Stomach (tissue), 8 donors: ENCODE measurements at regions not wholly inside any gene's neighbourhood (a gene's known extent, or its start where the extent isn't known, plus 50 kb on each side); places are given as distances from the start of the nearest gene placed in this dataset.

Experiments used
- DNase-seq, 2 donors: peaks; one replicate each; pipeline versions ENCODE4 v3.0.0 to v3.0.0-alpha.2; 2013 to 2019
- H3K27ac ChIP-seq, 5 donors: fragments of 200-600 bp in 4 of 5; sonication (generic) in 4 of 5; one replicate each; pipeline ENCODE4 v1.5.1; 2013 to 2019; ENCODE audit warnings: mild to moderate bottlenecking in 1 of 5, moderate library complexity in 1 of 5
- H3K27me3 ChIP-seq, 3 donors: fragments of 200-600 bp; sonication (generic); one replicate each; pipeline ENCODE4 v1.5.1; 2017 to 2019; ENCODE audit warnings: mixed run types in 1 of 3
- H3K36me3 ChIP-seq, 4 donors: fragments of 200-600 bp; sonication (generic); 1 replicate in 3 of 4; 2 replicates in 1 of 4; pipeline ENCODE4 v1.5.1; 2016 to 2019
- H3K4me1 ChIP-seq, 4 donors: fragments of 200-600 bp; sonication (generic); one replicate each; pipeline ENCODE4 v1.5.1; 2016 to 2019
- H3K4me3 ChIP-seq, 4 donors: fragments of 200-600 bp; sonication (generic) in 3 of 4; one replicate each; pipeline ENCODE4 v1.5.1; 2016 to 2019; ENCODE audit warnings: mild to moderate bottlenecking in 1 of 4
- H3K9me3 ChIP-seq, 4 donors: fragments of 200-600 bp; sonication (generic); one replicate each; pipeline ENCODE4 v1.5.1; 2016 to 2019
- EP300 ChIP-seq: sonication (generic); formaldehyde crosslinking; IDR thresholded peaks from one replicate; pipeline ENCODE4 v1.6.1; 2017; ENCODE audit warnings: antibody characterized with exemption
- POLR2A ChIP-seq, 4 donors: fragments of 450-650 bp; IDR thresholded peaks; one replicate each; pipeline ENCODE4 v1.6.1; 2016; ENCODE audit warnings: antibody characterized with exemption in 4 of 4, control low read depth in 2 of 4, mild to moderate bottlenecking in 1 of 4, moderate library complexity in 1 of 4
- POLR2AphosphoS5 ChIP-seq, 3 donors: sonication (generic); formaldehyde crosslinking; IDR thresholded peaks; one replicate each; pipeline ENCODE4 v1.6.1; 2016; ENCODE audit warnings: antibody characterized with exemption in 3 of 3
- WGBS, 5 donors: extraction: QIAGEN DNeasy Blood & Tissue Kit in 3 of 5; methylation state at CpG; one replicate each; pipeline versions ENCODE4 v1.1.5 to v1.1.7; 2013 to 2018; 5-methylcytosine and 5-hydroxymethylcytosine counted together
- intact Hi-C: fragments of 100-400 bp; cut with DNase I; formaldehyde crosslinking; loops from one replicate; pipeline ENCODE4 v1.15.1; 2023; ENCODE audit warnings: low total_unique reads
- TF ChIP-seq, protein P1 (sequence below), 7 experiments: fragments of 450-650 bp in 4 of 7; fragments of 200-600 bp in 3 of 7; sonication (generic) in 3 of 7; IDR thresholded peaks; one replicate each; pipeline ENCODE4 v1.5.1; 2016 to 2019; ENCODE audit warnings: antibody characterized with exemption in 7 of 7, control low read depth in 2 of 7, mild to moderate bottlenecking in 1 of 7
- donor health status: healthy with polysubstance abuse.
- donor health status: Bipolar disorder and iron deficiency.
- donor health status: healthy.

DNA sequence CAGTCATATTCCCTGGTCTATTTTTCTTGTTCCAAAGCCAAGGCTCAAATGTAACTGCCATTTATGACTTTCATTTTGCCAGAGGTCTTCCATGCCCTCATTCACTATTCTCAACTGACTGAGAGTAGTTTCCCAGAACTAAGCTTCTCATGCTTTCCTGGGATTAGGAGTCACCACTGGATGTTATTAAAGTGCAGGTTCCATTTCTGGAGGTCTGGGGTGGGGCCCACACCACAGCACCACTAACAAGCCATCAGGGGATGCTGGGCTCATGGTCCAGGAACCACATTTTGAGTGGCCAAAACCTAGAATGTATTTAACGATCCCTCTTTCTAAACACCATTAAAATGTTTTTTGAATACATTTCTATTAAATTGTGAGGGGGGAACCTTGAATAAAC lies 677.6 kb downstream of the SEMA5A start:
- no peak for DNase-seq
- Histone ChIP-seq H3K4me1 (no peaks in the 10 kb centered on the region), H3K27me3 (peaks cover 0 to 3% (median 0%) of the 10 kb centered on the region in 3 donors), H3K9me3 (no peaks in the 10 kb centered on the region), H3K4me3 (no peak overlapping the region), H3K27ac (no peak overlapping the region), H3K36me3 (no peaks in the 10 kb centered on the region)
- intact Hi-C loops = no loop called here
- TF ChIP-seq POLR2AphosphoS5 (IDR thresholded peaks at IDR 0.05) = no peak
- no peak for TF ChIP-seq POLR2A (IDR thresholded peaks at IDR 0.05)
- TF ChIP-seq EP300 = no peak
- TF ChIP-seq, protein P1, sequence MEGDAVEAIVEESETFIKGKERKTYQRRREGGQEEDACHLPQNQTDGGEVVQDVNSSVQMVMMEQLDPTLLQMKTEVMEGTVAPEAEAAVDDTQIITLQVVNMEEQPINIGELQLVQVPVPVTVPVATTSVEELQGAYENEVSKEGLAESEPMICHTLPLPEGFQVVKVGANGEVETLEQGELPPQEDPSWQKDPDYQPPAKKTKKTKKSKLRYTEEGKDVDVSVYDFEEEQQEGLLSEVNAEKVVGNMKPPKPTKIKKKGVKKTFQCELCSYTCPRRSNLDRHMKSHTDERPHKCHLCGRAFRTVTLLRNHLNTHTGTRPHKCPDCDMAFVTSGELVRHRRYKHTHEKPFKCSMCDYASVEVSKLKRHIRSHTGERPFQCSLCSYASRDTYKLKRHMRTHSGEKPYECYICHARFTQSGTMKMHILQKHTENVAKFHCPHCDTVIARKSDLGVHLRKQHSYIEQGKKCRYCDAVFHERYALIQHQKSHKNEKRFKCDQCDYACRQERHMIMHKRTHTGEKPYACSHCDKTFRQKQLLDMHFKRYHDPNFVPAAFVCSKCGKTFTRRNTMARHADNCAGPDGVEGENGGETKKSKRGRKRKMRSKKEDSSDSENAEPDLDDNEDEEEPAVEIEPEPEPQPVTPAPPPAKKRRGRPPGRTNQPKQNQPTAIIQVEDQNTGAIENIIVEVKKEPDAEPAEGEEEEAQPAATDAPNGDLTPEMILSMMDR (IDR thresholded peaks at IDR 0.05) = no peak
- 76 to 94% (median 79%) methylated on average over 1 of the region's 1 CpG for WGBS, 5 donors

DNA sequence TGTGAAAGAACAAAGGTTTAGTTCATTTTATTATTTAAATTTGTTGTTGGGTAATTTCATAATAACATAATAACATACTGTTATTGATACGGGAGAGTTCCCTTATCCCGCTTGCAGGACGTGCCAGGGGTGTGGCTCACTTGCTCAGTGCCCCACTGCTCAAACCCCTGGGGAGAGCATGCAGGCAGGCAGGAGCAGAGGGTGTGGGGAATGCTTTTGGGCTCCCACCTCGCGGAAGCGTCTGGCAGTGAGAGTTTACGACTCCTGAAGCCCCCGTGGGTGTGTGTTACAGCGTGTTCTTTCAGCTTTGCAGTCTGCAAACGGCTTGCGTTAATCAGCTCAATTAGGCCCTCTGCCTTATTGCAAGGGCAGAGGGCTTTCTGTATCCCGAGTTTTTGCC lies 675.9 kb downstream of the SEMA5A start:
- no peak overlapping the region for H3K4me3 ChIP-seq
- H3K9me3 ChIP-seq = no peaks in the 10 kb centered on the region
- WGBS, 5 donors = 68 to 74% (median 71%) methylated on average over 12 of the region's 12 CpGs
- no peak for DNase-seq
- no peak overlapping the region for H3K27ac ChIP-seq
- no peaks in the 10 kb centered on the region for H3K4me1 ChIP-seq
- TF ChIP-seq POLR2AphosphoS5 (IDR thresholded peaks at IDR 0.05) = no peak
- TF ChIP-seq EP300 = no peak
- TF ChIP-seq, protein P1 (IDR thresholded peaks at IDR 0.05) = no peak
- TF ChIP-seq POLR2A (IDR thresholded peaks at IDR 0.05) = no peak
- peaks cover 0 to 3% (median 0%) of the 10 kb centered on the region in 3 donors for H3K27me3 ChIP-seq
- no peaks in the 10 kb centered on the region for H3K36me3 ChIP-seq
- intact Hi-C loops = no loop called here

DNA sequence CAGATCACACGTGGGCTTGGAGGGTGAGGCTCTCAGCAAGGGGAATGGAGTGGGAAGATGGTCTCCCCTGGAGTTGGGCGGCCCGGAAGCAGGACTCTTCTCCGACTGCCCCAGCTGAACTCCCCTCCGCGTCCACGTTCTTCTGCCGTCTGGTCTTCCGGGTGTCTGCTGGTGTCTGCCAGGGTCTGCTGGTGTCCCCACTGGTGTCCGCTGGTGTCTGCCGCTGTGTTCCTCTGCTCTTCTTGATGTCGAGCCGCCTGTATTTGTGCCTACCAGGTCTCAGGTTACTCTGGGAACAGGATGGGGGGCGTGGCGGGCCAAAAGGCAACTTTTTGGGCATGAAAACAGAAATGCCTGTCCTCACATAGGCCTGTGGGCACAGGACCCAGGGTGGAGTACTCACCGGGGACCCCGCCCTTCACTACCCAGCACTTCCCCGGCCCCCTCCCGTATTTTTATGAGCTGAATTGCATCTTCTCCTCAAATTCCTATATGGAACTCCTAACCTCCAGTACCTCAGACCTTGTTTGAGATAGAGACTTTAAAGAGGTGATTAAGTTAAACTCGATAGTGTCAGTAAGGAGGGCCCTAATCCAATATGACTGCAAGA lies 675.4 kb downstream of the SEMA5A start:
- no peak overlapping the region for H3K4me3 ChIP-seq
- no peaks in the 10 kb centered on the region for H3K9me3 ChIP-seq
- intact Hi-C loops = no loop called here
- no peak for DNase-seq
- TF ChIP-seq POLR2A (IDR thresholded peaks at IDR 0.05) = no peak
- no peak for TF ChIP-seq POLR2AphosphoS5 (IDR thresholded peaks at IDR 0.05)
- TF ChIP-seq, protein P1 (IDR thresholded peaks at IDR 0.05) = no peak
- no peak for TF ChIP-seq EP300
- 73 to 89% (median 82%) methylated on average over 20 of the region's 20 CpGs for WGBS, 5 donors
- no peaks in the 10 kb centered on the region for H3K4me1 ChIP-seq
- H3K36me3 ChIP-seq = no peaks in the 10 kb centered on the region
- H3K27me3 ChIP-seq = peaks cover 0 to 3% (median 0%) of the 10 kb centered on the region in 3 donors
- no peak overlapping the region for H3K27ac ChIP-seq

DNA sequence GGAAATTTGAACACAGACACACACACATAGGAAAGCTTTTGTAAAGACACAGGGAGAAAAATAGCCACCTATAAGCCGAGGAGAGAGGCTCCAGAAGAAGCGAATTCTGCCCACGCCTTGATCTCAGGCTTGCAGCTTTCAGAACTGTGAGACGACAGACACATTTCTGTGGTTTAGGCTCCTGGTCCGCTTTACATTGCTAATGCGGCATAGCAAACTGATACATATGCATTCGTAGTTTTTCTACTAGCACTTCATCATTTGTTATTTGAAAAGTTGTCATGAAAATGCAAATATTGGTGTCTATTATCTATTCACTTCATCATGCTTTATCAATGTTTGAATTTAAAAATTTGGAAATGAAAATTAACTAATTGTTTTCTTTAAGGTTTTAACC lies 674.9 kb downstream of the SEMA5A start:
- no peaks in the 10 kb centered on the region for H3K9me3 ChIP-seq
- H3K27ac ChIP-seq = no peak overlapping the region
- no peak overlapping the region for H3K4me3 ChIP-seq
- no peaks in the 10 kb centered on the region for H3K4me1 ChIP-seq
- 60 to 71% (median 62%) methylated on average over 7 of the region's 7 CpGs for WGBS, 5 donors
- no peak for DNase-seq
- peaks cover 0 to 3% (median 0%) of the 10 kb centered on the region in 3 donors for H3K27me3 ChIP-seq
- intact Hi-C loops = no loop called here
- H3K36me3 ChIP-seq = no peaks in the 10 kb centered on the region
- TF ChIP-seq, protein P1 (IDR thresholded peaks at IDR 0.05) = no peak
- TF ChIP-seq POLR2AphosphoS5 (IDR thresholded peaks at IDR 0.05) (no peak), EP300 (no peak), POLR2A (IDR thresholded peaks at IDR 0.05) (no peak)
